ENCODE measurements at regions not wholly inside any gene's neighbourhood (a gene's known extent, or its start where the extent isn't known, plus 50 kb on each side); places are given as distances from the start of the nearest gene placed in this dataset.
"Not testable (repeated sequence)": the region's sequence is repeated elsewhere in the genome, so short reads cannot be mapped to it uniquely, and the experiment has no call there.

DNA sequence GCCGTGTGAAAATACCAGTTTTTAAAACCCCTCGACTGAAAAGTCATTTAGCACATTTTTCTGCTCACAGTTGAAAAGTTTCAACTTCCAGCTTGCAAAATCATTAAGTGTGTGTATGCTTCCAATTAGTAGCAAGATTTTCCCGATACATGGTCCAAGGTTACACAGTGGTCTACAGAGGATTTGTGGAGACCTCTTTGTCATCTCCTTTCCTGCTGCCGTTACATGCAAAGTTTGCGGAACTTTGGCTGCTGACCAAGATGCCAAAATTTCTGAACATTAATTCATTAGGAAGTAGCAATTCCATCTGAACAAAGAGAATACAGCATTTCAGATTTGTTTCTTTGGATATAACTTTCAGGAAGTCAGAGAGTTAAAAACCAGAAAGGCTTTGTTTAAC lies 474.6 kb downstream of the PLCL1 start:
- DNase-seq: no peak

DNA sequence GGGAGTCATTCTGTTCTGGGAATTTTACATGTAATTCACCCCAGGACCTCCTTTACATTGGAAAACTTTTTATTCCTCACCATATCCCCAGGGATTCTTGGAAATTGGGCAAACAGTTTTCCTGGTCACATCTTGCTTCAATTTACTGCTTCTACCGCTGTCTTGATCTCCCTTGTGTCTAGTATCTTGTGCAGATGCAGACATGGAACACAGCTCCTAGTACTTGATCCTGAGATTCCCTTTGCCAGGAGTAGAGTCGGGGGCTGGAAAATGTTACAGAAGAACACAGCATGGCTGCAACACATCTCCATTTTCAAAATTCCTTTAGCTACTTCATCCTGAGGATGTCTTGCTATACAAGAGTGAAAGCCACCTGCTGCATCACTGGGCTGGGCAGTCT lies 472.8 kb downstream of the PLCL1 start:
- DNase-seq: no peak

GRCh38 chr2:198273660-198274059 lies 469.3 kb downstream of the PLCL1 start:
- DNase-seq: no peak

DNA sequence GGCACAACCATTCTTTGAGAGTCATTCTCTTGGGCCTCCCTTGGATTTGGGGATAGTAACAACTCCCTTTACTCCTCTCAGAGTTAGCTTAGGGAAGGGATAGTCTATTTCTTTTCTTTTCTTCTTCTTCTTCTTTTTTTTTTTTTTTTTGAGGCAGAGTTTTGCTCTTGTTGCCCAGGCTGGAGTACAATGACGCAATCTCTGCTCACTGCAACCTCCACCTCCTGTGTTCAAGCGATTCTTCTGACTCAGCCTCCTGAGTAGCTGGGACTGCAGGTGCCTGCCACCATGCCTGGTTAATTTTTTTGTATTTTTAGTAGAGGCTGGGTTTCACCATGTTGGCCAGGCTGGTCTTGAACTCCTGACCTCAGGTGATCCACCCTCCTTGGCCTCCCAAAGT lies 465.8 kb downstream of the PLCL1 start:
- DNase-seq: not testable (repeated sequence)

GRCh38 chr2:198268519-198268918 lies 464.1 kb downstream of the PLCL1 start:
- no peak for DNase-seq

DNA sequence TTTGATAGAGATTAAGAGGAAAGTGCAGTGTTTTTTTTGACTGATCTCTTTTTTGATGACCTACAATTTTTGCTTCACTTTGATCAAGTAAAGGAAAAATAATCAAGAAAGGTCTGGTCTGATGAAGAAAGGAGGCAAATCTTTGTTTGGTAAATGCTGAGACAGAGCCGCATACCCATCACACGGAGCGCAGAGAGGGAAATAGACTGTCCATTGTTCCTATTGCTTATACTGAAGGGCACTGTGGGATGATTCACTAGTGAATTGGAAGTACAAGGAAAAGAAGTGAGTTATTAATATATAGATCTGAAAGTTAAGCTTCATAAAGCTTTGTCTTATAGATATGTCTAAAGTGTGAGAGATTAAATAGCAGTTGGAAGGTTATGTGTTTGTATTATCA lies 455.1 kb downstream of the PLCL1 start:
- no peak for DNase-seq

- DNase-seq: no peak
Observed at GRCh38 chr2:198254536-198255090, 450.2 kb downstream of the PLCL1 start.

- no peak for DNase-seq
Observed at GRCh38 chr2:198253995-198254394, 449.6 kb downstream of the PLCL1 start.

DNA sequence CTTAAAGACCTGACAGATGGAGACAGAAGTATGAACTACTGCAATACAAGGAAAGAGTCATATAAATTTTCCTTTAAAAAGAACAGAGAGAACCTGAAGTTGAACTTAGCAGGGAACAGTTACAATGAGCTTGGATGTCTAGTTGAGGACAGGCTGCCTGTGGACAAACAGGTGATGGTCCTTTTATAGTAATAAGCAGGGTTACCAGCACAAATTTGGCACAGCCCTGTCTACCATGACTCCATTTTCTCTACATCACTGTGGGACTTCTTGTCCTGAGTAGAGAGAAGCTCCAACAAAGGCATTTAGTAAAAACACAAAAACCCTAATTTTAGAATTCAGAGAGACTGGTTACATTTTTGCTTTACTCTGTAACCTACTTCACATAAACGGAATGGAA lies 448.1 kb downstream of the PLCL1 start:
- DNase-seq: no peak

DNA sequence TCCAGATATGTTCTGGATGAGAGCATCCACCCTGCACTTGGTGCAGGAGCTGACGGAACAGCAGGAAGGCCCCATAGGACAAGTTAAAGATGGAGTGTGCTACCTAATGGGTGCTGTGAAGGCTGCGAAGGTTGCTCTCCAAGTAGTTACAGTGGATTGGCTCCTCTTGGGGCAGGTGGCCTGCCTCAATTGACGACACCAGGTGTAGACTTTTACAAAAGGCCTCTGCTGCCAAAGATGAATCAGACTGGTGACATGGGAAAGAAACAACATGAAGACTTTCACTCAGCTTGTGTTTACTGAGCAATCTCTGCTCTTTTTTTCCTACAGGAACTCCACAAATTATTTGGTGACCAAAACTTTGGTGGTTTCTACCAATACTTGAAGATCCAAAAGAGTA lies 437.7 kb downstream of the PLCL1 start:
- DNase-seq: no peak

- DNase-seq: no peak
Observed at GRCh38 chr2:198238429-198238828, 434.0 kb downstream of the PLCL1 start.

- DNase-seq: no peak
Observed at GRCh38 chr2:198236338-198236737, 431.9 kb downstream of the PLCL1 start.

DNA sequence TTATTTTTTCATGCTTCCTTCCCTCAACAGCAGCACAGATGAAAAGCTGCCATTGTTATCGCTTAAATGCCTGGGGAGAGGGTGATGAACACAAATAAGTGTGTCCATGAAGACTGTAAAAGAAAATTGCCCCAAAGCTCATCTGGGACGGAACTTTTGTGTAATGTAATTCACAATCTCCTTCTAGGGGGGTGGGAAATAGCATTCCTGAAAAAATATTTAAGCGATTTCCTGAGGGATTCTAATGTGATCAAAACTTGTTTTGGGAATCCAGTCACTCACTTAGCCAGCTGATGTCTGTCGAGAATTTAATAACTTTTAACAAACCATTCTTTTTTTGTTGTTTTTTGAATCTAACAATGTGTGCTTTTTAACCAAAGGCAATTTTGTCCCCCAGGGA lies 427.9 kb downstream of the PLCL1 start:
- no peak for DNase-seq

GRCh38 chr2:198231562-198231961 lies 427.2 kb downstream of the PLCL1 start:
- no peak for DNase-seq

DNA sequence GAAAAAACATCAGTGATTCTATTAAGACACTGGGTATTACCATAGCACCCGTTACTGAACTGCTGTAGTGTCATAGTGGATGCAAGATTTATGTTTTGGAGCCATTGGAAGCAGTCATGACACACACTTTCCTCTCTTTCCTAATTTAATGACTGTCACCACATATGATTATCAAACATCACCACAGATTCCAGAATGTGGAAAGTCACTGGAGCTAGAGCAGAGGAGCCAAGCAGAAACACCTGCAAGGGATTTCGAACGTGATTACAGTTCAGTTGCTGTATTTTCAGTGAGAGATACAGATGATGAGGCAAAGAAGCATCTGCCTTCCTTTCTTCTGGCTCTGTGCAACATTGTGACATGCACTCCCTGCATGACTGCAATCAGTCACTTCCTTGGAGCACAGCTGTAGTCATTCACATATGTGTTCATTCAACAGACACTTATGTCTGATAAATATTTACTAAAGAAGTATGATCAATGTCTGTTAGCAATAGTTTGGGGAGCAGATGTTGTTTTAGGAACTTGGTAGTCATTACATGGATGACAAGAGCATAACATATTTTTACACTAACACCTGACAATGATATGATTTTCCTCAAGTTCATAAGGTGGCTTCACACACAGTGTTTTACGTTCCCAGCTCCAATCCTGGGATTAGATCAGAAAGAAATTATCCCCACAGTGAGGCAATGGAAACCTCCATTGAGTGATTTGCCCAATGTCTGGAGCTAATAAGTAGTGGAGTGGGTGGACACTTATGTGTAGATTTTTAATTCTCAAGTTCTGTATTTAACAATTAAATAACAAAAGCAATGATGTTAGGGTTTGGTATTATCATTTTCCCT lies 416.6 kb downstream of the PLCL1 start:
- no peak for DNase-seq

DNA sequence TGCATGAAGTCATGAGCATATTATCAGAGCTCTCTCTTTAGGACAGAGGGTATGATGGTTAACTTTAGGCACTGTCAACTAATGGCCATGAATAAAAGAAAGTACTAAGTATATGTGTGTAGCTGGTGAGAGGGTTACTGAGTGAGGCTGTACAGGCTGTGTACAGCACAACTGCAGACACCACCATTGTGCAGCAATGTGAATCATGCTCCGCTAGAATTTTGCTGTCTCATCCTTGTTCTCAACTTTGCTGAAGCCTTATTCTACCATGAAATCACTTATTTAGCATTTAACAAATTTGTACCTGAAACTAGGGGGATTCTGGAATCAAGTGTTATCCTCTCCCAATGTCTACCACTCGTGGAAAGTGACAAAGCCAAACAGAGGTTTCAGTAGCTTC lies 414.9 kb downstream of the PLCL1 start:
- no peak for DNase-seq

DNA sequence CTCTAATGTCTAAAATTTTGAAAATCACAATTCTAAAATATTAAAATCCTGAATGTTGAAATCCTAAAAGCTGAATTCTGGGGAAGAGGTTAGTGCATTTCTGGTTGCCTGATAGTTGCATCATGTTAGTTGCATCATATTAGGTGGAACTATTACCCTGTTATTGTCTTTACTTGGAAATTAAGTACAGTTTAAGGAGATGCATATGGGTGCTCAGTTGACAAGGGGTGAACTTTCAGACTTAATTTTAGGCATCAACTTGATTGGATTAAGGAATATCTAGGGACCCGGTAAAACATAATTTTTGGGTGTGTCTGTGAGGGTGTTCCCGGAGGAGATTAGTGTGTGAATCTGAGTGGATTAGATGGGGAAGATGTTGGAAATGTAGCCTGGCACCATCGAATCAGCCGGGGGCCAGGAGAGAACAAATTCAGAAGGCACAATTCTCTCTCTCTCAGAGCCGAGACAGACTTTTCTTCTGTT lies 409.8 kb downstream of the PLCL1 start:
- DNase-seq: no peak

GRCh38 chr2:198213253-198213652 lies 408.9 kb downstream of the PLCL1 start:
- DNase-seq: no peak

GRCh38 chr2:198211706-198212105 lies 407.3 kb downstream of the PLCL1 start:
- DNase-seq: no peak

- no peak for DNase-seq
Observed at GRCh38 chr2:198203336-198204069, 399.1 kb downstream of the PLCL1 start.

All from T1000 (cell line).